ENCODE measurements at regions not wholly inside any gene's neighbourhood (a gene's known extent, or its start where the extent isn't known, plus 50 kb on each side); places are given as distances from the start of the nearest gene placed in this dataset.

DNA sequence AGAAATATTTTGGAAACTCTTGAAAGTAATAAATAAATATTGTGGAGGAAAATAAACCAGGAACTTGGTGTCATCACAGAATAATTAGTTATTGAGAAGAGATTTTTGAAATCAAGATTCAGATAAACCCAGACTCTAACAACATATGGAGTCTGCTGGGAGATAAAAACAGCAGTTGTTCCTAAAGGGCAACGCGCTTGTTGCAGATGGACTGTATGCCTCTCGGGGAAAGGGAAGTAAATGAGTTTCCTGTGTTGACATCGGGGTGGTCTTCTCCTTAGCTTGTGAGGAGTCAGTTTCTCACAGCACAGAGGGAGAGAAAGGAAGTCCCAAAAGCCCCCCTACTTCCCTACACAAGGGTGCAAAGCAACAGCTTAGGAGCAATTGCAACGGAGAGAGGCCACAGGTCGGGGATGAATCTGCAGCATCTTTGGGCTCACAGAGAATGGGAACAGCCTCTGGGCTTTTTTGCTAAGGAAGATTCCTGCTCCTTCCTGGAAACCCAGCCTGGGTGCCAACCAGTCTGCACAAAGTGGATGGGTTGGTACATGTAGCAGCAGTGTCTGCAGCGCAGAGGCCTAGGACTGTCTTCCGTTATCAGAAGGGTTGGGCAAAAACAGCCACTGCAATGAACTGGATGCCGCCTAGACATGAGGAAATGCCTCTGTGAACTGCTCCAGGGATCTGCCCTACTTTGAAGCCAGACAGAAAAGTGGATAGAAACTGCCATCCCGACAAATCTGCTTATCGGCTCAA, 603.0 kb upstream of the NRSN1 start:
- peak; percentile 88 for DNase-seq
- Histone ChIP-seq H3K9me3 (ENCODE audit: severe bottlenecking) (no peaks in the 10 kb centered on the region), H3K27ac (peak overlapping the region; percentile 91), H3K36me3 (no peaks in the 10 kb centered on the region), H3K4me3 (ENCODE audit: low read depth, low read length) (peak overlapping the region; percentile 31), H3K27me3 (ENCODE audit: insufficient read depth, low read depth, severe bottlenecking) (no peaks in the 10 kb centered on the region)
- TF ChIP-seq, protein P1, sequence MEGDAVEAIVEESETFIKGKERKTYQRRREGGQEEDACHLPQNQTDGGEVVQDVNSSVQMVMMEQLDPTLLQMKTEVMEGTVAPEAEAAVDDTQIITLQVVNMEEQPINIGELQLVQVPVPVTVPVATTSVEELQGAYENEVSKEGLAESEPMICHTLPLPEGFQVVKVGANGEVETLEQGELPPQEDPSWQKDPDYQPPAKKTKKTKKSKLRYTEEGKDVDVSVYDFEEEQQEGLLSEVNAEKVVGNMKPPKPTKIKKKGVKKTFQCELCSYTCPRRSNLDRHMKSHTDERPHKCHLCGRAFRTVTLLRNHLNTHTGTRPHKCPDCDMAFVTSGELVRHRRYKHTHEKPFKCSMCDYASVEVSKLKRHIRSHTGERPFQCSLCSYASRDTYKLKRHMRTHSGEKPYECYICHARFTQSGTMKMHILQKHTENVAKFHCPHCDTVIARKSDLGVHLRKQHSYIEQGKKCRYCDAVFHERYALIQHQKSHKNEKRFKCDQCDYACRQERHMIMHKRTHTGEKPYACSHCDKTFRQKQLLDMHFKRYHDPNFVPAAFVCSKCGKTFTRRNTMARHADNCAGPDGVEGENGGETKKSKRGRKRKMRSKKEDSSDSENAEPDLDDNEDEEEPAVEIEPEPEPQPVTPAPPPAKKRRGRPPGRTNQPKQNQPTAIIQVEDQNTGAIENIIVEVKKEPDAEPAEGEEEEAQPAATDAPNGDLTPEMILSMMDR (IDR thresholded peaks at IDR 0.05; ENCODE audit: low read depth, low read length) = no peak

GRCh38 chr6:23523771-23524170, 602.2 kb upstream of the NRSN1 start:
- TF ChIP-seq, protein P1 (IDR thresholded peaks at IDR 0.05; ENCODE audit: low read depth, low read length) = no peak
- H3K9me3 ChIP-seq (ENCODE audit: severe bottlenecking) = no peaks in the 10 kb centered on the region
- H3K27ac ChIP-seq = peak overlapping the region; percentile 91
- DNase-seq = no peak
- no peaks in the 10 kb centered on the region for H3K27me3 ChIP-seq (ENCODE audit: insufficient read depth, low read depth, severe bottlenecking)
- no peaks in the 10 kb centered on the region for H3K36me3 ChIP-seq
- H3K4me3 ChIP-seq (ENCODE audit: low read depth, low read length) = peak overlapping the region; percentile 31

GRCh38 chr6:23524548-23524947, 601.5 kb upstream of the NRSN1 start:
- H3K36me3 ChIP-seq = no peaks in the 10 kb centered on the region
- no peak for DNase-seq
- H3K4me3 ChIP-seq (ENCODE audit: low read depth, low read length) = no peak overlapping the region
- no peaks in the 10 kb centered on the region for H3K27me3 ChIP-seq (ENCODE audit: insufficient read depth, low read depth, severe bottlenecking)
- TF ChIP-seq, protein P1 (IDR thresholded peaks at IDR 0.05; ENCODE audit: low read depth, low read length) = no peak
- H3K9me3 ChIP-seq (ENCODE audit: severe bottlenecking) = no peaks in the 10 kb centered on the region
- H3K27ac ChIP-seq = peak overlapping the region; percentile 91

DNA sequence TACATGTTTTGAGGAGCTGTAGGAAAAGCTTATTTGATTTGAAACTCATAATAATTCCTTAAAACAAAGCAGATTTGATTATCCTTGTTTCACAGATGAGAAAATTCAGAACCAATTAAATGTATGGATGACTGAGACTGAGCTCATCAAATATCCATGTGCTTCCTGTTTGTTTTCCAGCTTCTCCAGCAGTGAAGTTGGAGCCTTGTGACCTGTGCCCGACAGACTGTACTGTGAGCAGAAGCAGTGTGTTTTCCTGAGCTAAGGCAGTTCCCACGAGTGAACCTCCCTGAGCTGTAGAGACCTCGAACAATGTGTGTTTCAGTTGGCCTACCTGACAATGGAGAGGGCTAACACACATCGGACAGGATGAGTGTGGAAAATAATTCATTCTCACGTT, 599.5 kb upstream of the NRSN1 start:
- Histone ChIP-seq H3K9me3 (ENCODE audit: severe bottlenecking) (no peaks in the 10 kb centered on the region), H3K36me3 (no peaks in the 10 kb centered on the region), H3K27ac (no peak overlapping the region), H3K4me3 (ENCODE audit: low read depth, low read length) (no peak overlapping the region), H3K27me3 (ENCODE audit: insufficient read depth, low read depth, severe bottlenecking) (no peaks in the 10 kb centered on the region)
- TF ChIP-seq, protein P1 (IDR thresholded peaks at IDR 0.05; ENCODE audit: low read depth, low read length) = no peak
- no peak for DNase-seq

DNA sequence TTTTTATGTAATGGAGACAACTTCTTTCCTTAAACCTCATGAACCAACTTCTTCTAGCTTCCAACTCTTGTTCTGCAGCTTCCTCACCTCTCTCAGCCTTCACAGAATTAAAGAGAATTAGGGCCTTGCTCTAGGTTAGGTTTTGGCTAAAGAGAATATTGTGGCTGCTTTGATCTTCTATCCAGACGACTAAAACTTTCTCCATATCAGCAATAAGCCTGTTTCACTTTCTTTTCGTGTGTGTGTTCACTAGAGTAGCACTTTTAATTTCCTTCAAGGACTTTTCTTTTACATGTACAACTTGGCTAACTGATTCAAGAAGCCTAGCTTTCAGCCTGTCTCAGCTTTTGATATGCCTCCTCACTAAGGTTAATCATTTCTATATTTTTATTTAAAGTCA, 596.1 kb upstream of the NRSN1 start:
- Histone ChIP-seq H3K27ac (no peak overlapping the region), H3K27me3 (ENCODE audit: insufficient read depth, low read depth, severe bottlenecking) (no peaks in the 10 kb centered on the region), H3K9me3 (ENCODE audit: severe bottlenecking) (no peaks in the 10 kb centered on the region), H3K36me3 (no peaks in the 10 kb centered on the region), H3K4me3 (ENCODE audit: low read depth, low read length) (no peak overlapping the region)
- TF ChIP-seq, protein P1 (IDR thresholded peaks at IDR 0.05; ENCODE audit: low read depth, low read length) = no peak
- no peak for DNase-seq

GRCh38 chr6:23531666-23532065, 594.3 kb upstream of the NRSN1 start:
- H3K27me3 ChIP-seq (ENCODE audit: insufficient read depth, low read depth, severe bottlenecking) = no peaks in the 10 kb centered on the region
- H3K4me3 ChIP-seq (ENCODE audit: low read depth, low read length) = no peak overlapping the region
- TF ChIP-seq, protein P1 (IDR thresholded peaks at IDR 0.05; ENCODE audit: low read depth, low read length) = no peak
- no peak overlapping the region for H3K27ac ChIP-seq
- no peaks in the 10 kb centered on the region for H3K9me3 ChIP-seq (ENCODE audit: severe bottlenecking)
- no peak for DNase-seq
- no peaks in the 10 kb centered on the region for H3K36me3 ChIP-seq
